ENCODE measurements at regions not wholly inside any gene's neighbourhood (a gene's known extent, or its start where the extent isn't known, plus 50 kb on each side); places are given as distances from the start of the nearest gene placed in this dataset.

DNA sequence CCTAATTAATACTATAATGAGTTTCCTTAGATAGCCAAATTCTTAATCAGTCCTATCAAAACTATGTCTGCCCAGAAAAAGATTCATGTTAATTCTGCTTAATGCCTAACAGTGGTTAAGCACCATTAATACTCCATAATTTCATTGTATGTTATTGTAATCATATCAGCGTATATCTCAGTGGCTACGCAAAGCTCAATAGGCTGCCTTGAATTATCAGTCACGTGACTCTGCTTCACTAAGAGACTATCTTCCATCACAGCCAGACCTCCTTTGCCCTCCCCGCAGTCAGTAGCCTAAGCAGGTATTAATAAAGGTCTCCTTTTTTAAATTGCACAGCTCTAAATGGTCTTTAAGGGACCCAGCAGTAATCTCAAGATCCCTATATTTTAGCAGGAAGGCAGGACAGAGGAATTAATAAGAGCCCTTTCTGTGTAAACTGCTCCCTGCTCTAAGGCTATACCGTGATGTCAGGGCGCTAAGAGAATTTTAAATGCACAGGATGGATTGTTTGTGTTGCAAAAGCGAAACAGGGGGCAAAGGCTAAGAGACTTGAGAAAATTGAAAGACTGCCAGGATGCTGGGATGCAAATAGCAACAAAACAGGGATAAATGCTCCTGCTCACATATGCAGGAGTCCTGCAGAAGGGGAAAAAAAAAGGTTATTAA lies 215.6 kb upstream of the POU3F3 start:
- no peaks in the 10 kb centered on the region for H3K36me3 Mint-ChIP-seq (ENCODE audit: low read depth)
- no peak overlapping the region for H3K4me3 Mint-ChIP-seq
- CTCF ChIA-PET: no interaction called here
- H3K27me3 Mint-ChIP-seq: no peaks in the 10 kb centered on the region
- no peaks in the 10 kb centered on the region for H3K4me1 Mint-ChIP-seq
- POLR2A ChIA-PET: no interaction called here
- no peak overlapping the region for H3K27ac Mint-ChIP-seq
- ATAC-seq (ENCODE audit: low read depth) (no peak), DNase-seq (no peak)
- no peaks in the 10 kb centered on the region for H3K9me3 Mint-ChIP-seq
- TF ChIP-seq, protein P1, sequence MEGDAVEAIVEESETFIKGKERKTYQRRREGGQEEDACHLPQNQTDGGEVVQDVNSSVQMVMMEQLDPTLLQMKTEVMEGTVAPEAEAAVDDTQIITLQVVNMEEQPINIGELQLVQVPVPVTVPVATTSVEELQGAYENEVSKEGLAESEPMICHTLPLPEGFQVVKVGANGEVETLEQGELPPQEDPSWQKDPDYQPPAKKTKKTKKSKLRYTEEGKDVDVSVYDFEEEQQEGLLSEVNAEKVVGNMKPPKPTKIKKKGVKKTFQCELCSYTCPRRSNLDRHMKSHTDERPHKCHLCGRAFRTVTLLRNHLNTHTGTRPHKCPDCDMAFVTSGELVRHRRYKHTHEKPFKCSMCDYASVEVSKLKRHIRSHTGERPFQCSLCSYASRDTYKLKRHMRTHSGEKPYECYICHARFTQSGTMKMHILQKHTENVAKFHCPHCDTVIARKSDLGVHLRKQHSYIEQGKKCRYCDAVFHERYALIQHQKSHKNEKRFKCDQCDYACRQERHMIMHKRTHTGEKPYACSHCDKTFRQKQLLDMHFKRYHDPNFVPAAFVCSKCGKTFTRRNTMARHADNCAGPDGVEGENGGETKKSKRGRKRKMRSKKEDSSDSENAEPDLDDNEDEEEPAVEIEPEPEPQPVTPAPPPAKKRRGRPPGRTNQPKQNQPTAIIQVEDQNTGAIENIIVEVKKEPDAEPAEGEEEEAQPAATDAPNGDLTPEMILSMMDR (IDR thresholded peaks at IDR 0.05): no peak
- intact Hi-C loops (cut with micrococcal nuclease): no loop called here

DNA sequence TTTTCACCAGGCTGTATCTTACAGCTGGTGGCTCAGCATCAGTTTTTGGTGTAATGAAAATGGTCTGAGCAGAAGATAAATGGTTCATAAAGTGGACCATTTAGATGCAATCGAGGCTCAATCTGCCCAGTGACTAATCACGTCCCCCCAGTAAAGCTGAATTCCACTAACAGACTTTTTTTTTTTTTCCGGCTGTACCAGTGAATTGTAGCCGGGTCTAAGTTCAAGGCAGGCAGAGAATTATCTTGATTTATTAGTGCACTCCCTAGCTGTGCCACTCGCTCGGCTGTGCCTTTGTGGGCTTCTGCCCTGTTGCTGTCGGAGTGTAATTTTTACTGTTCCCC lies 215.1 kb upstream of the POU3F3 start:
- DNase-seq (no peak), ATAC-seq (ENCODE audit: low read depth) (no peak)
- H3K36me3 Mint-ChIP-seq (ENCODE audit: low read depth): no peaks in the 10 kb centered on the region
- no peaks in the 10 kb centered on the region for H3K9me3 Mint-ChIP-seq
- H3K27me3 Mint-ChIP-seq: no peaks in the 10 kb centered on the region
- CTCF ChIA-PET: no interaction called here
- H3K4me3 Mint-ChIP-seq: no peak overlapping the region
- POLR2A ChIA-PET: no interaction called here
- H3K4me1 Mint-ChIP-seq: no peaks in the 10 kb centered on the region
- TF ChIP-seq, protein P1 (IDR thresholded peaks at IDR 0.05): no peak
- no peak overlapping the region for H3K27ac Mint-ChIP-seq
- intact Hi-C loops (cut with micrococcal nuclease): no loop called here

DNA sequence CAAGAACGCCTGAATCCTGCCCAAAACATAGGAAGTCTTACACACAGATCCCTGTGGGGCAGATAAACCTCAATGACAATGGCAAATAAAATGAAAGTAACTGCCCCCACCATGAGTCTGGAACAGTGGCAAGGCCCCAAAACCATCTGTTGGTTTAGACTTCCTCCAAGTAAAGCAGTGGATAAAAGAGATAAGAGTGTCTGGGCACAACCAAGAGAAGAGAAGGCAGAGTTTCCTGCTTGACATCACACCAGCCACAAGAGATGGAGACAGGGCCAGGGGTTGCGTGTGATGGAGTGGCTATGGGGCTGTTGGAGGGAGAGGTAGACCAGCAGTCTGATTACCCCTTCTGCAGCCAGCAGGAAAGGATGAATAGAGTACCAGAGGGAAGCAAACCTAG lies 212.1 kb upstream of the POU3F3 start:
- POLR2A ChIA-PET: no interaction called here
- Mint-ChIP-seq H3K9me3 (no peaks in the 10 kb centered on the region), H3K27me3 (no peaks in the 10 kb centered on the region), H3K4me3 (no peak overlapping the region), H3K4me1 (no peaks in the 10 kb centered on the region), H3K36me3 (ENCODE audit: low read depth) (no peaks in the 10 kb centered on the region), H3K27ac (no peak overlapping the region)
- intact Hi-C loops (cut with micrococcal nuclease): no loop called here
- TF ChIP-seq, protein P1 (IDR thresholded peaks at IDR 0.05): no peak
- CTCF ChIA-PET: no interaction called here
- DNase-seq (no peak), ATAC-seq (ENCODE audit: low read depth) (no peak)

DNA sequence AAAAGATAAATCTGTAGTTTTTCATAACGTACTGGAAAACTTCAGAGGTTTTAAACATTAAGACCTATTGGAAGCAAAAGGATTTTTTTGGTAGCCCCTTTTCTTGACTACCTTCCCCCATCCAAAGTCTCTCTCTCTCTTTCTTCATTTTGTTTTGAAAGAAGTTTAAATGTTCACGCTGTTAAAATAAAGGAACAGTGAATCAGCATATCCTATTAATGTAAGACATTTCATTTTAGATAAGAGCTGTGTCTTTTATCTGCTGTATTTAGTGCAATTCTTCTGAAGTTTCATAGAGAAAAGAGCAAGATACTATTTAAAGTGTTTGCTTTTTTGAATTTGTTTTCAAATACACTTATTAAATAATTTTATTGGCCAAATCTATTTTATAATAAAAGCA lies 205.5 kb upstream of the POU3F3 start:
- no peak overlapping the region for H3K4me3 Mint-ChIP-seq
- POLR2A ChIA-PET: no interaction called here

DNA sequence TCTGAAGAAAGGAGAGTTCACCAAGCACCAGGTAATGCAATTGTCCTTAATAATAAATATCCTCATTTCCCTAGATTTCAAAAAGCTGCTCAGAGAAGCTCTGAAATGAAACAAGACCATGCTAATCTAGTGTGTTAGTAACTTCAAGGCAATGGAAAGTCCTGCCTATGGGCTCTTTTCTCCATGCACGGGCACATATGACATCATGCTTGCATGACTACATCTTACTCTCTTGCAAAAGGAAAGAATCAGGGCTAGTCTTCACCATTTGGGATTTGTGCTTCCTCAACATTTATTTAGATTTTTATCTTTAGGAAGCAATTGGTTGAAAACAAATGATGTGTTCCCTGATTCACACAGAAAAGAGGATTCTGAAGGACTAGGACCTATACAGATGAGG lies 204.0 kb upstream of the POU3F3 start:
- H3K36me3 Mint-ChIP-seq (ENCODE audit: low read depth): no peaks in the 10 kb centered on the region
- ATAC-seq (ENCODE audit: low read depth): no peak

More for the DNA sequence above, 205.5 kb upstream of the POU3F3 start:
- H3K27me3 Mint-ChIP-seq: peaks cover 3% of the 10 kb centered on the region
- no peak for DNase-seq
- no peaks in the 10 kb centered on the region for H3K36me3 Mint-ChIP-seq (ENCODE audit: low read depth)
- TF ChIP-seq, protein P1 (IDR thresholded peaks at IDR 0.05): no peak
- H3K27ac Mint-ChIP-seq: no peak overlapping the region
- H3K4me1 Mint-ChIP-seq: no peaks in the 10 kb centered on the region
- no peak for ATAC-seq (ENCODE audit: low read depth)
- CTCF ChIA-PET: no interaction called here
- intact Hi-C loops (cut with micrococcal nuclease): no loop called here
- no peaks in the 10 kb centered on the region for H3K9me3 Mint-ChIP-seq

More for the DNA sequence above, 204.0 kb upstream of the POU3F3 start:
- no peak overlapping the region for H3K27ac Mint-ChIP-seq
- TF ChIP-seq, protein P1 (IDR thresholded peaks at IDR 0.05): no peak
- intact Hi-C loops (cut with micrococcal nuclease): no loop called here
- DNase-seq: no peak
- POLR2A ChIA-PET: no interaction called here
- H3K27me3 Mint-ChIP-seq: peaks cover 4% of the 10 kb centered on the region
- H3K9me3 Mint-ChIP-seq: no peaks in the 10 kb centered on the region
- CTCF ChIA-PET: no interaction called here
- H3K4me3 Mint-ChIP-seq: no peak overlapping the region
- H3K4me1 Mint-ChIP-seq: no peaks in the 10 kb centered on the region
